IMR-90 (cell line): ENCODE measurements at regions not wholly inside any gene's neighbourhood (a gene's known extent, or its start where the extent isn't known, plus 50 kb on each side); places are given as distances from the start of the nearest gene placed in this dataset.

Source experiments
- ATAC-seq: fragments of 200-7000 bp; cut with Tn5 transposase; 2 replicates; pipeline ENCODE4 v1.9.1; 2020; ENCODE audit warnings: low read depth, mild to moderate bottlenecking, moderate library complexity
- BruUV-seq: library from RNA; stranded (reverse); fragments of 400-500 nt; replicated peaks from 2 replicates; lab custom pipeline; 2021; lab: Mats Ljungman, UMichigan
- CTCF ChIA-PET: fragments of 300-600 bp; formaldehyde crosslinking; extraction: SDS; loops from one replicate; lab custom pipeline; 2021; ENCODE audit warnings: antibody characterized with exemption; lab: Yijun Ruan, JAX
- POLR2A ChIA-PET: fragments of 300-600 bp; sonication (Branson Sonifier 250); formaldehyde crosslinking; loops from one replicate; lab custom pipeline; 2022; ENCODE audit warnings: antibody characterized with exemption; ENCODE audit not compliant: unreplicated experiment; lab: Charles Lee
- DNase-seq: peaks from one replicate; pipeline ENCODE4 v3.0.0; 2013
- H2AFZ ChIP-seq: replicated peaks from 2 replicates; pipeline ENCODE3; 2013; ENCODE audit warnings: low read length, mild to moderate bottlenecking; ENCODE audit not compliant: poor library complexity
- H2AK5ac ChIP-seq: 2 replicates; pipeline ENCODE4 v1.6.1; 2013; ENCODE audit warnings: low read depth, low read length, inconsistent platforms
- H2AK9ac ChIP-seq: replicated peaks from 2 replicates; pipeline ENCODE3; 2013; ENCODE audit warnings: mild to moderate bottlenecking, low read depth, low read length, moderate library complexity; ENCODE audit not compliant: poor library complexity
- H2BK120ac ChIP-seq: 2 replicates; pipeline ENCODE4 v1.6.1; 2013; ENCODE audit warnings: low read depth, low read length, inconsistent platforms
- H2BK15ac ChIP-seq: 3 replicates; pipeline ENCODE4 v1.6.1; 2013; ENCODE audit warnings: low read depth, low read length, inconsistent platforms
- H2BK20ac ChIP-seq: 2 replicates; pipeline ENCODE4 v1.6.1; 2013; ENCODE audit warnings: low read depth, mild to moderate bottlenecking, inconsistent platforms, low read length, moderate library complexity
- H2BK5ac ChIP-seq: 2 replicates; pipeline ENCODE4 v1.6.1; 2013; ENCODE audit warnings: mild to moderate bottlenecking, low read depth, low read length, inconsistent platforms; ENCODE audit not compliant: poor library complexity, severe bottlenecking
- H3K14ac ChIP-seq: replicated peaks from 2 replicates; pipeline ENCODE4 v1.6.1; 2013; ENCODE audit warnings: low read depth, low read length, inconsistent platforms
- H3K18ac ChIP-seq: 2 replicates; pipeline ENCODE4 v1.6.1; 2013; ENCODE audit warnings: low read depth, low read length, control low read depth
- H3K23ac ChIP-seq: 2 replicates; pipeline ENCODE4 v1.6.1; 2013; ENCODE audit warnings: low read depth, low read length, inconsistent platforms
- H3K27ac ChIP-seq: 2 replicates; pipeline ENCODE4 v1.5.1; 2013; ENCODE audit warnings: mild to moderate bottlenecking, control low read depth, low read length; ENCODE audit not compliant: insufficient read depth
- H3K27me3 ChIP-seq: 2 replicates; pipeline ENCODE4 v1.6.1; 2013; ENCODE audit warnings: low read length; ENCODE audit not compliant: control insufficient read depth, insufficient read depth
- H3K36me3 ChIP-seq: 2 replicates; pipeline ENCODE4 v1.6.1; 2013; ENCODE audit warnings: low read length, mixed read lengths; ENCODE audit not compliant: control insufficient read depth, insufficient read depth
- H3K4ac ChIP-seq: 2 replicates; pipeline ENCODE4 v1.6.1; 2013; ENCODE audit warnings: low read depth, low read length, inconsistent platforms
- H3K4me1 ChIP-seq: 2 replicates; pipeline ENCODE4 v1.6.1; 2013; ENCODE audit warnings: low read length, mixed read lengths; ENCODE audit not compliant: control insufficient read depth, insufficient read depth
- H3K4me2 ChIP-seq: 2 replicates; pipeline ENCODE4 v1.6.1; 2013; ENCODE audit warnings: low read depth, mild to moderate bottlenecking, control low read depth, low read length, moderate library complexity
- H3K4me3 ChIP-seq: 2 replicates; pipeline ENCODE4 v1.5.1; 2013; ENCODE audit warnings: low read depth, mild to moderate bottlenecking, control low read depth, low read length, moderate library complexity; ENCODE audit not compliant: insufficient read depth
- H3K56ac ChIP-seq: 2 replicates; pipeline ENCODE4 v1.6.1; 2013; ENCODE audit warnings: low read length, inconsistent platforms; ENCODE audit not compliant: insufficient read depth; ENCODE audit errors: extremely low read depth
- H3K79me1 ChIP-seq, 2 experiments: 2 replicates each; pipeline ENCODE4 v1.6.1; 2013; ENCODE audit warnings: low read length in 2 of 2, inconsistent platforms in 1 of 2, low read depth in 1 of 2
- H3K9ac ChIP-seq: 2 replicates; pipeline ENCODE4 v1.6.1; 2013; ENCODE audit warnings: low read depth, low read length, control low read depth
- H3K9me1 ChIP-seq: 2 replicates; pipeline ENCODE4 v1.6.1; 2013; ENCODE audit warnings: low read length, inconsistent platforms; ENCODE audit not compliant: insufficient read depth
- H3K9me3 ChIP-seq: 2 replicates; pipeline ENCODE4 v1.6.1; 2013; ENCODE audit warnings: low read length; ENCODE audit not compliant: control insufficient read depth, insufficient read depth
- H4K20me1 ChIP-seq: 2 replicates; pipeline ENCODE4 v1.6.1; 2013; ENCODE audit warnings: low read length, inconsistent platforms; ENCODE audit not compliant: insufficient read depth
- H4K5ac ChIP-seq: 2 replicates; pipeline ENCODE4 v1.6.1; 2013; ENCODE audit warnings: mild to moderate bottlenecking, low read depth, low read length, control low read depth
- H4K8ac ChIP-seq, 2 experiments: 2 replicates each; pipeline ENCODE4 v1.6.1; 2013; ENCODE audit warnings: low read depth in 2 of 2, low read length in 2 of 2, control low read depth in 1 of 2, inconsistent platforms in 1 of 2
- H4K91ac ChIP-seq: 2 replicates; pipeline ENCODE4 v1.6.1; 2013; ENCODE audit warnings: low read depth, low read length, inconsistent platforms; ENCODE audit not compliant: insufficient read depth
- CTCF ChIP-seq: conservative IDR thresholded peaks from 2 replicates; pipeline ENCODE4 v1.5.1; 2012; ENCODE audit warnings: mild to moderate bottlenecking, low read depth, low read length, improper control_type of control experiment
- RCOR1 ChIP-seq: IDR thresholded peaks from 2 replicates; pipeline ENCODE4 v1.6.1; 2012; ENCODE audit warnings: mild to moderate bottlenecking, low read length, improper control_type of control experiment; ENCODE audit not compliant: insufficient replicate concordance
- dilution Hi-C: fragments of 300-500 bp; cut with HindIII; formaldehyde crosslinking; loops from one replicate; pipeline ENCODE4 v1.14.3; 2018; ENCODE audit warnings: low sequenced_read_pairs; ENCODE audit not compliant: unreplicated experiment
- in situ Hi-C: fragments of 300-500 bp; cut with MboI; formaldehyde crosslinking; loops from 3 replicates; pipeline ENCODE4 v1.14.3; 2019; ENCODE audit warnings: low sequenced_read_pairs, inconsistent platforms, mixed read lengths
- intact Hi-C: fragments of 100-400 bp; cut with micrococcal nuclease; formaldehyde crosslinking; loops from 2 replicates; pipeline ENCODE4 v1.10.0; 2022

GRCh38 chr16:62970851-62971250 lies 934.6 kb upstream of the CDH8 start:
- Histone ChIP-seq H3K36me3 (no peaks in the 10 kb centered on the region), H3K23ac (no peak overlapping the region), H4K91ac (no peak overlapping the region), H2BK20ac (no peak overlapping the region), H3K14ac (no peak overlapping the region), H2AFZ (no peak overlapping the region), H3K9me1 (no peaks in the 10 kb centered on the region), H4K20me1 (no peaks in the 10 kb centered on the region), H2BK5ac (no peak overlapping the region), H4K5ac (no peak overlapping the region), H3K4me3 (no peak overlapping the region), H2AK5ac (no peak overlapping the region), H4K8ac (no peak overlapping the region), H3K79me1 (no peaks in the 10 kb centered on the region), H3K27ac (no peak overlapping the region), H3K18ac (no peak overlapping the region), H3K9me3 (peaks cover 7% of the 10 kb centered on the region), H2AK9ac (no peak overlapping the region), H3K27me3 (no peaks in the 10 kb centered on the region), H2BK15ac (no peak overlapping the region), H3K56ac (no peak overlapping the region), H3K4me2 (no peak overlapping the region), H2BK120ac (no peak overlapping the region), H3K4ac (no peak overlapping the region), H3K4me1 (no peaks in the 10 kb centered on the region), H3K9ac (no peak overlapping the region)
- dilution Hi-C loops: no loop called here
- BruUV-seq: no TSS peak
- ATAC-seq: no peak
- ChIA-PET POLR2A (no interaction called here), CTCF (no interaction called here)
- no peak for DNase-seq
- in situ Hi-C loops: no loop called here
- intact Hi-C loops: no loop called here
- TF ChIP-seq CTCF (no peak), RCOR1 (no peak)
